HCT116 (cell line): ENCODE measurements at regions not wholly inside any gene's neighbourhood (a gene's known extent, or its start where the extent isn't known, plus 50 kb on each side); places are given as distances from the start of the nearest gene placed in this dataset.

ENCODE experiments used
- ATAC-seq: fragments of 200-7000 bp; cut with Tn5 transposase; 2 replicates; pipeline ENCODE4 v1.9.1; 2020; ENCODE audit warnings: mild to moderate bottlenecking, moderate library complexity
- BruUV-seq: library from RNA; stranded (reverse); fragments of 400-500 nt; replicated peaks from 2 replicates; lab custom pipeline; 2021; lab: Mats Ljungman, UMichigan
- CTCF ChIA-PET: fragments of 300-600 bp; sonication (Branson Sonifier 250); formaldehyde crosslinking; loops from one replicate; lab custom pipeline; 2021; ENCODE audit warnings: antibody characterized with exemption; lab: Charles Lee
- POLR2A ChIA-PET: fragments of 300-600, 350-600 bp; sonication (Branson Sonifier 250); formaldehyde crosslinking; loops from one replicate; lab custom pipeline; 2021; ENCODE audit warnings: antibody characterized with exemption; lab: Charles Lee
- RAD21 ChIA-PET, 2 experiments: fragments of 300-600 bp; sonication (Branson Sonifier 250); formaldehyde crosslinking; loops; one replicate each; lab custom pipeline; 2023; ENCODE audit warnings: low total read pairs in 2 of 2; ENCODE audit not compliant: uncharacterized antibody in 2 of 2, unreplicated experiment in 2 of 2, low non-redundant PET in 1 of 2; lab: Charles Lee
- DNase-seq: peaks from one replicate; pipeline ENCODE4 v3.0.0-alpha.2; 2010; ENCODE audit warnings: low read depth, low spot score
- H2AFZ ChIP-seq: fragments of 200-600 bp; shearing (Covaris generic), sonication (generic); 2 replicates; pipeline ENCODE4 v1.6.1; 2017; ENCODE audit warnings: low read depth, mixed run types, mixed read lengths, antibody characterized with exemption, low read length; ENCODE audit not compliant: poor library complexity, severe bottlenecking
- H3K27ac ChIP-seq: 2 replicates; pipeline ENCODE4 v1.5.1; 2012; ENCODE audit warnings: low read depth, low read length
- H3K27me3 ChIP-seq: fragments of 200-600 bp; sonication (generic); 2 replicates; pipeline ENCODE4 v1.6.1; 2016; ENCODE audit warnings: mixed run types, low read length, mixed read lengths; ENCODE audit not compliant: insufficient read depth
- H3K36me3 ChIP-seq, 2 experiments: fragments of 200-500 bp in 1 of 2; fragments of 200-600 bp in 1 of 2; sonication (Bioruptor generic) in 1 of 2; sonication (generic) in 1 of 2; 2 replicates each; pipeline versions ENCODE4 v1.5.1 to v1.6.1; 2014 to 2016; ENCODE audit warnings: low read length in 2 of 2, inconsistent platforms in 1 of 2, mixed read lengths in 1 of 2, mixed run types in 1 of 2; ENCODE audit not compliant: insufficient read depth in 2 of 2, control insufficient read depth in 1 of 2
- H3K4me1 ChIP-seq, 2 experiments: fragments of 200-600 bp in 1 of 2; sonication (generic) in 1 of 2; 2 replicates each; pipeline versions ENCODE4 v1.5.1 to v1.6.1; 2012 to 2017; ENCODE audit warnings: low read length in 2 of 2, inconsistent platforms in 1 of 2, mild to moderate bottlenecking in 1 of 2, mixed read lengths in 1 of 2, mixed run types in 1 of 2, moderate library complexity in 1 of 2; ENCODE audit not compliant: insufficient read depth in 2 of 2, control insufficient read depth in 1 of 2
- H3K4me2 ChIP-seq: fragments of 200-600 bp; sonication (generic); 2 replicates; pipeline ENCODE4 v1.6.1; 2017; ENCODE audit warnings: mixed run types, low read length, mixed read lengths
- H3K4me3 ChIP-seq, 2 experiments: fragments of 200-600 bp in 1 of 2; sonication (generic) in 1 of 2; replicated peaks in 1 of 2; 2 replicates each; pipeline ENCODE4 v1.5.1; 2011 to 2016; ENCODE audit warnings: low read length in 2 of 2, control low read depth in 1 of 2, low read depth in 1 of 2, mild to moderate bottlenecking in 1 of 2, mixed read lengths in 1 of 2, mixed run types in 1 of 2
- H3K79me2 ChIP-seq: fragments of 200-600 bp; sonication (generic); 2 replicates; pipeline ENCODE4 v1.6.1; 2017; ENCODE audit warnings: mild to moderate bottlenecking, mixed run types, low read length, moderate library complexity, mixed read lengths; ENCODE audit not compliant: insufficient read depth
- H3K9ac ChIP-seq: fragments of 200-600 bp; sonication (generic); 2 replicates; pipeline ENCODE4 v1.6.1; 2016; ENCODE audit warnings: low read length, mixed read lengths
- H3K9me2 ChIP-seq: fragments of 200-600 bp; sonication (generic), shearing (Covaris generic); 2 replicates; pipeline ENCODE4 v1.6.1; 2017; ENCODE audit warnings: mixed run types, mild to moderate bottlenecking, moderate library complexity; ENCODE audit not compliant: insufficient read depth
- H3K9me3 ChIP-seq, 2 experiments: fragments of 200-500 bp in 1 of 2; fragments of 200-600 bp in 1 of 2; sonication (Bioruptor generic) in 1 of 2; sonication (generic) in 1 of 2; 2 replicates each; pipeline ENCODE4 v1.6.1; 2014 to 2017; ENCODE audit warnings: low read length in 2 of 2, mixed read lengths in 2 of 2, inconsistent platforms in 1 of 2, low read depth in 1 of 2, mild to moderate bottlenecking in 1 of 2, mixed run types in 1 of 2, moderate library complexity in 1 of 2; ENCODE audit not compliant: control insufficient read depth in 1 of 2, insufficient read depth in 1 of 2
- H4K20me1 ChIP-seq: fragments of 200-600 bp; sonication (generic), shearing (Covaris generic); 2 replicates; pipeline ENCODE4 v1.6.1; 2017; ENCODE audit warnings: mixed run types, mild to moderate bottlenecking, moderate library complexity; ENCODE audit not compliant: insufficient read depth
- CBX3 ChIP-seq: IDR thresholded peaks from 2 replicates; pipeline ENCODE4 v1.6.1; 2012; ENCODE audit warnings: low read depth
- CEBPB ChIP-seq: IDR thresholded peaks from 2 replicates; pipeline ENCODE4 v1.6.1; 2012; ENCODE audit warnings: low read depth
- EGR1 ChIP-seq: IDR thresholded peaks from 2 replicates; pipeline ENCODE4 v1.6.1; 2012; ENCODE audit warnings: low read depth
- EZH2 ChIP-seq: fragments of 200-600 bp; sonication (generic); IDR thresholded peaks from 2 replicates; pipeline ENCODE4 v1.6.1; 2017; ENCODE audit warnings: antibody characterized with exemption, mixed run types
- FOSL1 ChIP-seq: IDR thresholded peaks from 2 replicates; pipeline ENCODE4 v1.6.1; 2012; ENCODE audit warnings: low read depth
- POLR2A ChIP-seq: IDR thresholded peaks from 2 replicates; pipeline ENCODE4 v1.7.0; 2011; ENCODE audit warnings: borderline replicate concordance; ENCODE audit not compliant: insufficient read depth, insufficient read length; ENCODE audit errors: extremely low read depth
- POLR2AphosphoS5 ChIP-seq: IDR thresholded peaks from 2 replicates; pipeline ENCODE4 v1.6.1; 2011; ENCODE audit warnings: mild to moderate bottlenecking, low read depth, low read length, moderate library complexity
- RAD21 ChIP-seq: IDR thresholded peaks from 2 replicates; pipeline ENCODE4 v1.6.1; 2012; ENCODE audit warnings: low read depth, mild to moderate bottlenecking
- SRF ChIP-seq: IDR thresholded peaks from 2 replicates; pipeline ENCODE4 v1.6.1; 2012; ENCODE audit warnings: low read depth
- YY1 ChIP-seq: IDR thresholded peaks from 2 replicates; pipeline ENCODE4 v1.6.1; 2011; ENCODE audit warnings: low read length, low read depth, moderate library complexity, mild to moderate bottlenecking; ENCODE audit not compliant: insufficient replicate concordance; ENCODE audit errors: extremely low read depth
- ZNF274 ChIP-seq: fragments of 200-500 bp; sonication (Bioruptor generic); IDR thresholded peaks from 2 replicates; pipeline ENCODE4 v1.6.1; 2014; ENCODE audit warnings: mild to moderate bottlenecking, low read depth, low read length, inconsistent platforms
- intact Hi-C: fragments of 100-400 bp; cut with micrococcal nuclease; formaldehyde crosslinking; loops from 2 replicates; pipeline ENCODE4 v1.10.0; 2022
- TF ChIP-seq, protein P1 (sequence below), 3 experiments: fragments of 200-600 bp in 1 of 3; sonication (generic) in 1 of 3; IDR thresholded peaks in 2 of 3; conservative IDR thresholded peaks in 1 of 3; 2 replicates each; pipeline ENCODE4 v1.5.1; 2012 to 2017; ENCODE audit warnings: low read depth in 2 of 3, low read length in 2 of 3, antibody characterized with exemption in 1 of 3, borderline replicate concordance in 1 of 3, control low read depth in 1 of 3, mild to moderate bottlenecking in 1 of 3, mixed read lengths in 1 of 3, mixed run types in 1 of 3, moderate library complexity in 1 of 3; ENCODE audit not compliant: insufficient read depth in 1 of 3
- TF ChIP-seq, protein P2 (sequence below): IDR thresholded peaks from 2 replicates; pipeline ENCODE4 v1.6.1; 2012
- TF ChIP-seq, protein P3 (sequence below): IDR thresholded peaks from 2 replicates; pipeline ENCODE4 v1.6.1; 2011; ENCODE audit warnings: mild to moderate bottlenecking, low read length, moderate library complexity; ENCODE audit not compliant: insufficient replicate concordance; ENCODE audit errors: extremely low read depth
- TF ChIP-seq, protein P4 (sequence below): IDR thresholded peaks from 2 replicates; pipeline ENCODE4 v1.6.1; 2012; ENCODE audit warnings: low read depth

- Histone ChIP-seq H2AFZ (no peak overlapping the region), H3K9ac (no peak overlapping the region), H3K4me3 (no peak overlapping the region), H3K27me3 (peaks cover 71% of the 10 kb centered on the region), H3K79me2 (no peaks in the 10 kb centered on the region), H4K20me1 (no peaks in the 10 kb centered on the region)
- ChIA-PET POLR2A (no interaction called here), RAD21 (no interaction called here)
- TF ChIP-seq, protein P1, sequence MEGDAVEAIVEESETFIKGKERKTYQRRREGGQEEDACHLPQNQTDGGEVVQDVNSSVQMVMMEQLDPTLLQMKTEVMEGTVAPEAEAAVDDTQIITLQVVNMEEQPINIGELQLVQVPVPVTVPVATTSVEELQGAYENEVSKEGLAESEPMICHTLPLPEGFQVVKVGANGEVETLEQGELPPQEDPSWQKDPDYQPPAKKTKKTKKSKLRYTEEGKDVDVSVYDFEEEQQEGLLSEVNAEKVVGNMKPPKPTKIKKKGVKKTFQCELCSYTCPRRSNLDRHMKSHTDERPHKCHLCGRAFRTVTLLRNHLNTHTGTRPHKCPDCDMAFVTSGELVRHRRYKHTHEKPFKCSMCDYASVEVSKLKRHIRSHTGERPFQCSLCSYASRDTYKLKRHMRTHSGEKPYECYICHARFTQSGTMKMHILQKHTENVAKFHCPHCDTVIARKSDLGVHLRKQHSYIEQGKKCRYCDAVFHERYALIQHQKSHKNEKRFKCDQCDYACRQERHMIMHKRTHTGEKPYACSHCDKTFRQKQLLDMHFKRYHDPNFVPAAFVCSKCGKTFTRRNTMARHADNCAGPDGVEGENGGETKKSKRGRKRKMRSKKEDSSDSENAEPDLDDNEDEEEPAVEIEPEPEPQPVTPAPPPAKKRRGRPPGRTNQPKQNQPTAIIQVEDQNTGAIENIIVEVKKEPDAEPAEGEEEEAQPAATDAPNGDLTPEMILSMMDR (IDR thresholded peaks at IDR 0.05 in 2 of 3, conservative IDR thresholded peaks at IDR 0.05 in 1 of 3; ENCODE audit: borderline replicate concordance in 1 of 3, insufficient read depth in 1 of 3, low read depth in 2 of 3, low read length in 2 of 3) = no peak
- TF ChIP-seq CBX3 (no peak), EZH2 (no peak), POLR2AphosphoS5 (no peak), CEBPB (no peak), FOSL1 (no peak), YY1 (no peak), SRF (no peak), RAD21 (no peak), EGR1 (no peak), ZNF274 (no peak), POLR2A (no peak)
- TF ChIP-seq, protein P2, sequence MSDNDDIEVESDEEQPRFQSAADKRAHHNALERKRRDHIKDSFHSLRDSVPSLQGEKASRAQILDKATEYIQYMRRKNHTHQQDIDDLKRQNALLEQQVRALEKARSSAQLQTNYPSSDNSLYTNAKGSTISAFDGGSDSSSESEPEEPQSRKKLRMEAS = no peak
- TF ChIP-seq, protein P3, sequence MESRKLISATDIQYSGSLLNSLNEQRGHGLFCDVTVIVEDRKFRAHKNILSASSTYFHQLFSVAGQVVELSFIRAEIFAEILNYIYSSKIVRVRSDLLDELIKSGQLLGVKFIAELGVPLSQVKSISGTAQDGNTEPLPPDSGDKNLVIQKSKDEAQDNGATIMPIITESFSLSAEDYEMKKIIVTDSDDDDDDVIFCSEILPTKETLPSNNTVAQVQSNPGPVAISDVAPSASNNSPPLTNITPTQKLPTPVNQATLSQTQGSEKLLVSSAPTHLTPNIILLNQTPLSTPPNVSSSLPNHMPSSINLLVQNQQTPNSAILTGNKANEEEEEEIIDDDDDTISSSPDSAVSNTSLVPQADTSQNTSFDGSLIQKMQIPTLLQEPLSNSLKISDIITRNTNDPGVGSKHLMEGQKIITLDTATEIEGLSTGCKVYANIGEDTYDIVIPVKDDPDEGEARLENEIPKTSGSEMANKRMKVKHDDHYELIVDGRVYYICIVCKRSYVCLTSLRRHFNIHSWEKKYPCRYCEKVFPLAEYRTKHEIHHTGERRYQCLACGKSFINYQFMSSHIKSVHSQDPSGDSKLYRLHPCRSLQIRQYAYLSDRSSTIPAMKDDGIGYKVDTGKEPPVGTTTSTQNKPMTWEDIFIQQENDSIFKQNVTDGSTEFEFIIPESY = no peak
- TF ChIP-seq, protein P4, sequence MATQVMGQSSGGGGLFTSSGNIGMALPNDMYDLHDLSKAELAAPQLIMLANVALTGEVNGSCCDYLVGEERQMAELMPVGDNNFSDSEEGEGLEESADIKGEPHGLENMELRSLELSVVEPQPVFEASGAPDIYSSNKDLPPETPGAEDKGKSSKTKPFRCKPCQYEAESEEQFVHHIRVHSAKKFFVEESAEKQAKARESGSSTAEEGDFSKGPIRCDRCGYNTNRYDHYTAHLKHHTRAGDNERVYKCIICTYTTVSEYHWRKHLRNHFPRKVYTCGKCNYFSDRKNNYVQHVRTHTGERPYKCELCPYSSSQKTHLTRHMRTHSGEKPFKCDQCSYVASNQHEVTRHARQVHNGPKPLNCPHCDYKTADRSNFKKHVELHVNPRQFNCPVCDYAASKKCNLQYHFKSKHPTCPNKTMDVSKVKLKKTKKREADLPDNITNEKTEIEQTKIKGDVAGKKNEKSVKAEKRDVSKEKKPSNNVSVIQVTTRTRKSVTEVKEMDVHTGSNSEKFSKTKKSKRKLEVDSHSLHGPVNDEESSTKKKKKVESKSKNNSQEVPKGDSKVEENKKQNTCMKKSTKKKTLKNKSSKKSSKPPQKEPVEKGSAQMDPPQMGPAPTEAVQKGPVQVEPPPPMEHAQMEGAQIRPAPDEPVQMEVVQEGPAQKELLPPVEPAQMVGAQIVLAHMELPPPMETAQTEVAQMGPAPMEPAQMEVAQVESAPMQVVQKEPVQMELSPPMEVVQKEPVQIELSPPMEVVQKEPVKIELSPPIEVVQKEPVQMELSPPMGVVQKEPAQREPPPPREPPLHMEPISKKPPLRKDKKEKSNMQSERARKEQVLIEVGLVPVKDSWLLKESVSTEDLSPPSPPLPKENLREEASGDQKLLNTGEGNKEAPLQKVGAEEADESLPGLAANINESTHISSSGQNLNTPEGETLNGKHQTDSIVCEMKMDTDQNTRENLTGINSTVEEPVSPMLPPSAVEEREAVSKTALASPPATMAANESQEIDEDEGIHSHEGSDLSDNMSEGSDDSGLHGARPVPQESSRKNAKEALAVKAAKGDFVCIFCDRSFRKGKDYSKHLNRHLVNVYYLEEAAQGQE = no peak
- TF ChIP-seq, all 23 proteins: peak for 0
- intact Hi-C loops = no loop called here
- Histone ChIP-seq H3K4me1 (peaks cover 0 to 7% of the 10 kb centered on the region in 2 experiments; a peak in 2 of 4 replicates), H3K9me3 (no peaks in the 10 kb centered on the region), H3K36me3 (no peaks in the 10 kb centered on the region), H3K27ac (no peak overlapping the region), H3K4me2 (no peak overlapping the region), H3K9me2 (no peaks in the 10 kb centered on the region)
- ATAC-seq (no peak), DNase-seq (no peak)
- CTCF ChIA-PET = interaction anchor here (1.1 kb wide), 1 partner anchor 10 kb away, joined by 4 read pairs; no protein-coding TSS in a partner anchor
- no TSS peak for BruUV-seq
Measured at GRCh38 chr17:5715478-5715877, 131.2 kb upstream of the NLRP1 start.
